ENCODE measurements at regions not wholly inside any gene's neighbourhood (a gene's known extent, or its start where the extent isn't known, plus 50 kb on each side); places are given as distances from the start of the nearest gene placed in this dataset.

DNA sequence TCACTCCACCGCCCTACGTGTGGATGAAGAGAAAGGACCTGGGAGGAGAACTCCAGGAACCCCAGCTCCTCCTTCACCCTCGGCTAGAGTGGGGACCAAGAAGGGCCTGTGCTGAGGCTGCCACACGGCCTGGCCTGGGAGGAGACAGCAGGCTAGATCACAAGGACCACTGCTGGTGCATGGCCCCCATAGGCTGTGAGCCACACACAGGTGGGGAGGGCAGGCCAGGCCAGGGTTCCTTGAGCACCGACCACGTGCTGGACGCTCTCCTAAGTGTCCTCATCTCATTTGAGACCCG lies 1392.4 kb downstream of the TBC1D22A start:
- TF ChIP-seq, protein P1, sequence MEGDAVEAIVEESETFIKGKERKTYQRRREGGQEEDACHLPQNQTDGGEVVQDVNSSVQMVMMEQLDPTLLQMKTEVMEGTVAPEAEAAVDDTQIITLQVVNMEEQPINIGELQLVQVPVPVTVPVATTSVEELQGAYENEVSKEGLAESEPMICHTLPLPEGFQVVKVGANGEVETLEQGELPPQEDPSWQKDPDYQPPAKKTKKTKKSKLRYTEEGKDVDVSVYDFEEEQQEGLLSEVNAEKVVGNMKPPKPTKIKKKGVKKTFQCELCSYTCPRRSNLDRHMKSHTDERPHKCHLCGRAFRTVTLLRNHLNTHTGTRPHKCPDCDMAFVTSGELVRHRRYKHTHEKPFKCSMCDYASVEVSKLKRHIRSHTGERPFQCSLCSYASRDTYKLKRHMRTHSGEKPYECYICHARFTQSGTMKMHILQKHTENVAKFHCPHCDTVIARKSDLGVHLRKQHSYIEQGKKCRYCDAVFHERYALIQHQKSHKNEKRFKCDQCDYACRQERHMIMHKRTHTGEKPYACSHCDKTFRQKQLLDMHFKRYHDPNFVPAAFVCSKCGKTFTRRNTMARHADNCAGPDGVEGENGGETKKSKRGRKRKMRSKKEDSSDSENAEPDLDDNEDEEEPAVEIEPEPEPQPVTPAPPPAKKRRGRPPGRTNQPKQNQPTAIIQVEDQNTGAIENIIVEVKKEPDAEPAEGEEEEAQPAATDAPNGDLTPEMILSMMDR (conservative IDR thresholded peaks at IDR 0.05; ENCODE audit: low read depth in 2 of 2) = no peak
- no peak for TF ChIP-seq EZH2phosphoT487 (IDR thresholded peaks at IDR 0.05; ENCODE audit: unreplicated experiment)
- TF ChIP-seq, protein P2, sequence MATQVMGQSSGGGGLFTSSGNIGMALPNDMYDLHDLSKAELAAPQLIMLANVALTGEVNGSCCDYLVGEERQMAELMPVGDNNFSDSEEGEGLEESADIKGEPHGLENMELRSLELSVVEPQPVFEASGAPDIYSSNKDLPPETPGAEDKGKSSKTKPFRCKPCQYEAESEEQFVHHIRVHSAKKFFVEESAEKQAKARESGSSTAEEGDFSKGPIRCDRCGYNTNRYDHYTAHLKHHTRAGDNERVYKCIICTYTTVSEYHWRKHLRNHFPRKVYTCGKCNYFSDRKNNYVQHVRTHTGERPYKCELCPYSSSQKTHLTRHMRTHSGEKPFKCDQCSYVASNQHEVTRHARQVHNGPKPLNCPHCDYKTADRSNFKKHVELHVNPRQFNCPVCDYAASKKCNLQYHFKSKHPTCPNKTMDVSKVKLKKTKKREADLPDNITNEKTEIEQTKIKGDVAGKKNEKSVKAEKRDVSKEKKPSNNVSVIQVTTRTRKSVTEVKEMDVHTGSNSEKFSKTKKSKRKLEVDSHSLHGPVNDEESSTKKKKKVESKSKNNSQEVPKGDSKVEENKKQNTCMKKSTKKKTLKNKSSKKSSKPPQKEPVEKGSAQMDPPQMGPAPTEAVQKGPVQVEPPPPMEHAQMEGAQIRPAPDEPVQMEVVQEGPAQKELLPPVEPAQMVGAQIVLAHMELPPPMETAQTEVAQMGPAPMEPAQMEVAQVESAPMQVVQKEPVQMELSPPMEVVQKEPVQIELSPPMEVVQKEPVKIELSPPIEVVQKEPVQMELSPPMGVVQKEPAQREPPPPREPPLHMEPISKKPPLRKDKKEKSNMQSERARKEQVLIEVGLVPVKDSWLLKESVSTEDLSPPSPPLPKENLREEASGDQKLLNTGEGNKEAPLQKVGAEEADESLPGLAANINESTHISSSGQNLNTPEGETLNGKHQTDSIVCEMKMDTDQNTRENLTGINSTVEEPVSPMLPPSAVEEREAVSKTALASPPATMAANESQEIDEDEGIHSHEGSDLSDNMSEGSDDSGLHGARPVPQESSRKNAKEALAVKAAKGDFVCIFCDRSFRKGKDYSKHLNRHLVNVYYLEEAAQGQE (IDR thresholded peaks at IDR 0.05; ENCODE audit: unreplicated experiment) = no peak
- no peak for TF ChIP-seq EZH2 (IDR thresholded peaks at IDR 0.05; ENCODE audit: low read depth, unreplicated experiment)
- TF ChIP-seq POLR2AphosphoS5 (IDR thresholded peaks at IDR 0.05; ENCODE audit: low read depth) = no peak
- no peak for TF ChIP-seq CREB1 (CRISPR knock-in tag; IDR thresholded peaks at IDR 0.05; ENCODE audit: low read depth)
- TF ChIP-seq, protein P3, sequence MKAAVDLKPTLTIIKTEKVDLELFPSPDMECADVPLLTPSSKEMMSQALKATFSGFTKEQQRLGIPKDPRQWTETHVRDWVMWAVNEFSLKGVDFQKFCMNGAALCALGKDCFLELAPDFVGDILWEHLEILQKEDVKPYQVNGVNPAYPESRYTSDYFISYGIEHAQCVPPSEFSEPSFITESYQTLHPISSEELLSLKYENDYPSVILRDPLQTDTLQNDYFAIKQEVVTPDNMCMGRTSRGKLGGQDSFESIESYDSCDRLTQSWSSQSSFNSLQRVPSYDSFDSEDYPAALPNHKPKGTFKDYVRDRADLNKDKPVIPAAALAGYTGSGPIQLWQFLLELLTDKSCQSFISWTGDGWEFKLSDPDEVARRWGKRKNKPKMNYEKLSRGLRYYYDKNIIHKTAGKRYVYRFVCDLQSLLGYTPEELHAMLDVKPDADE (IDR thresholded peaks at IDR 0.05) = no peak
- TF ChIP-seq ZNF331 (CRISPR knock-in tag; IDR thresholded peaks at IDR 0.05; ENCODE audit: low read depth) = no peak
- no peak for TF ChIP-seq ZNF114 (CRISPR knock-in tag; IDR thresholded peaks at IDR 0.05)
- TF ChIP-seq JUNB (IDR thresholded peaks at IDR 0.05; ENCODE audit: unreplicated experiment) = no peak
- no peak for TF ChIP-seq STAT1 (IDR thresholded peaks at IDR 0.05; ENCODE audit: unreplicated experiment)
- TF ChIP-seq, protein P4, sequence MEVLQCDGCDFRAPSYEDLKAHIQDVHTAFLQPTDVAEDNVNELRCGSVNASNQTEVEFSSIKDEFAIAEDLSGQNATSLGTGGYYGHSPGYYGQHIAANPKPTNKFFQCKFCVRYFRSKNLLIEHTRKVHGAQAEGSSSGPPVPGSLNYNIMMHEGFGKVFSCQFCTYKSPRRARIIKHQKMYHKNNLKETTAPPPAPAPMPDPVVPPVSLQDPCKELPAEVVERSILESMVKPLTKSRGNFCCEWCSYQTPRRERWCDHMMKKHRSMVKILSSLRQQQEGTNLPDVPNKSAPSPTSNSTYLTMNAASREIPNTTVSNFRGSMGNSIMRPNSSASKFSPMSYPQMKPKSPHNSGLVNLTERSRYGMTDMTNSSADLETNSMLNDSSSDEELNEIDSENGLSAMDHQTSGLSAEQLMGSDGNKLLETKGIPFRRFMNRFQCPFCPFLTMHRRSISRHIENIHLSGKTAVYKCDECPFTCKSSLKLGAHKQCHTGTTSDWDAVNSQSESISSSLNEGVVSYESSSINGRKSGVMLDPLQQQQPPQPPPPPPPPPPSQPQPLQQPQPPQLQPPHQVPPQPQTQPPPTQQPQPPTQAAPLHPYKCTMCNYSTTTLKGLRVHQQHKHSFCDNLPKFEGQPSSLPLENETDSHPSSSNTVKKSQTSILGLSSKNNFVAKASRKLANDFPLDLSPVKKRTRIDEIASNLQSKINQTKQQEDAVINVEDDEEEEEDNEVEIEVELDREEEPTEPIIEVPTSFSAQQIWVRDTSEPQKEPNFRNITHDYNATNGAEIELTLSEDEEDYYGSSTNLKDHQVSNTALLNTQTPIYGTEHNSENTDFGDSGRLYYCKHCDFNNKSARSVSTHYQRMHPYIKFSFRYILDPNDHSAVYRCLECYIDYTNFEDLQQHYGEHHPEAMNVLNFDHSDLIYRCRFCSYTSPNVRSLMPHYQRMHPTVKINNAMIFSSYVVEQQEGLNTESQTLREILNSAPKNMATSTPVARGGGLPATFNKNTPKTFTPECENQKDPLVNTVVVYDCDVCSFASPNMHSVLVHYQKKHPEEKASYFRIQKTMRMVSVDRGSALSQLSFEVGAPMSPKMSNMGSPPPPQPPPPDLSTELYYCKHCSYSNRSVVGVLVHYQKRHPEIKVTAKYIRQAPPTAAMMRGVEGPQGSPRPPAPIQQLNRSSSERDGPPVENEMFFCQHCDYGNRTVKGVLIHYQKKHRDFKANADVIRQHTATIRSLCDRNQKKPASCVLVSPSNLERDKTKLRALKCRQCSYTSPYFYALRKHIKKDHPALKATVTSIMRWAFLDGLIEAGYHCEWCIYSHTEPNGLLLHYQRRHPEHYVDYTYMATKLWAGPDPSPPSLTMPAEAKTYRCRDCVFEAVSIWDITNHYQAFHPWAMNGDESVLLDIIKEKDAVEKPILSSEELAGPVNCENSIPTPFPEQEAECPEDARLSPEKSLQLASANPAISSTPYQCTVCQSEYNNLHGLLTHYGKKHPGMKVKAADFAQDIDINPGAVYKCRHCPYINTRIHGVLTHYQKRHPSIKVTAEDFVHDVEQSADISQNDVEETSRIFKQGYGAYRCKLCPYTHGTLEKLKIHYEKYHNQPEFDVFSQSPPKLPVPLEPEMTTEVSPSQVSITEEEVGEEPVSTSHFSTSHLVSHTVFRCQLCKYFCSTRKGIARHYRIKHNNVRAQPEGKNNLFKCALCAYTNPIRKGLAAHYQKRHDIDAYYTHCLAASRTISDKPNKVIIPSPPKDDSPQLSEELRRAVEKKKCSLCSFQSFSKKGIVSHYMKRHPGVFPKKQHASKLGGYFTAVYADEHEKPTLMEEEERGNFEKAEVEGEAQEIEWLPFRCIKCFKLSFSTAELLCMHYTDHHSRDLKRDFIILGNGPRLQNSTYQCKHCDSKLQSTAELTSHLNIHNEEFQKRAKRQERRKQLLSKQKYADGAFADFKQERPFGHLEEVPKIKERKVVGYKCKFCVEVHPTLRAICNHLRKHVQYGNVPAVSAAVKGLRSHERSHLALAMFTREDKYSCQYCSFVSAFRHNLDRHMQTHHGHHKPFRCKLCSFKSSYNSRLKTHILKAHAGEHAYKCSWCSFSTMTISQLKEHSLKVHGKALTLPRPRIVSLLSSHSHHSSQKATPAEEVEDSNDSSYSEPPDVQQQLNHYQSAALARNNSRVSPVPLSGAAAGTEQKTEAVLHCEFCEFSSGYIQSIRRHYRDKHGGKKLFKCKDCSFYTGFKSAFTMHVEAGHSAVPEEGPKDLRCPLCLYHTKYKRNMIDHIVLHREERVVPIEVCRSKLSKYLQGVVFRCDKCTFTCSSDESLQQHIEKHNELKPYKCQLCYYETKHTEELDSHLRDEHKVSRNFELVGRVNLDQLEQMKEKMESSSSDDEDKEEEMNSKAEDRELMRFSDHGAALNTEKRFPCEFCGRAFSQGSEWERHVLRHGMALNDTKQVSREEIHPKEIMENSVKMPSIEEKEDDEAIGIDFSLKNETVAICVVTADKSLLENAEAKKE (CRISPR knock-in tag; IDR thresholded peaks at IDR 0.05) = no peak
- TF ChIP-seq NANOG (IDR thresholded peaks at IDR 0.05; ENCODE audit: borderline replicate concordance) = no peak

Measured in GM23338 (cell line).